OCI-LY7 (cell line): ENCODE measurements at regions not wholly inside any gene's neighbourhood (a gene's known extent, or its start where the extent isn't known, plus 50 kb on each side); places are given as distances from the start of the nearest gene placed in this dataset.

Experiments
- BruUV-seq: library from RNA; stranded (reverse); fragments of 400-500 nt; replicated peaks from 2 replicates; lab custom pipeline; 2021; lab: Mats Ljungman, UMichigan
- CTCF ChIA-PET: fragments of 300-600 bp; sonication (Branson Sonifier 250); formaldehyde crosslinking; loops from one replicate; lab custom pipeline; 2022; ENCODE audit warnings: antibody characterized with exemption; ENCODE audit not compliant: unreplicated experiment; lab: Charles Lee
- POLR2A ChIA-PET: fragments of 300-600 bp; sonication (Branson Sonifier 250); formaldehyde crosslinking; loops from one replicate; lab custom pipeline; 2022; ENCODE audit warnings: antibody characterized with exemption; lab: Charles Lee
- DNase-seq: peaks from one replicate; pipeline ENCODE4 v3.0.0-alpha.2; 2015; ENCODE audit warnings: low spot score
- H2AFZ ChIP-seq: fragments of 200-600 bp; sonication (generic), shearing (Covaris generic); 2 replicates; pipeline ENCODE4 v1.6.1; 2014; ENCODE audit warnings: mild to moderate bottlenecking, antibody characterized with exemption, low read length, moderate library complexity
- H3K27ac ChIP-seq: fragments of 200-600 bp; sonication (generic); 2 replicates; pipeline ENCODE4 v1.5.1; 2014; ENCODE audit warnings: mixed run types, low read depth, mild to moderate bottlenecking, moderate library complexity, low read length, inconsistent platforms; ENCODE audit not compliant: poor library complexity, severe bottlenecking
- H3K36me3 ChIP-seq: fragments of 200-600 bp; sonication (generic); 2 replicates; pipeline ENCODE4 v1.6.1; 2014; ENCODE audit warnings: mild to moderate bottlenecking, antibody characterized with exemption, low read length, moderate library complexity, mixed read lengths; ENCODE audit not compliant: insufficient read depth
- H3K4me1 ChIP-seq: fragments of 200-600 bp; sonication (generic); 2 replicates; pipeline ENCODE4 v1.5.1; 2014; ENCODE audit warnings: mild to moderate bottlenecking, low read length; ENCODE audit not compliant: insufficient read depth, poor library complexity, severe bottlenecking
- H3K4me2 ChIP-seq: fragments of 200-600 bp; sonication (generic); 2 replicates; pipeline ENCODE4 v1.6.1; 2014; ENCODE audit warnings: mild to moderate bottlenecking, low read length
- H3K4me3 ChIP-seq: fragments of 200-600 bp; sonication (generic); 2 replicates; pipeline ENCODE4 v1.5.1; 2014; ENCODE audit warnings: mild to moderate bottlenecking, low read depth, low read length; ENCODE audit not compliant: poor library complexity, severe bottlenecking
- H3K79me2 ChIP-seq: fragments of 200-600 bp; sonication (generic); 2 replicates; pipeline ENCODE4 v1.6.1; 2016; ENCODE audit warnings: low read depth, mild to moderate bottlenecking, low read length, moderate library complexity, mixed read lengths; ENCODE audit not compliant: insufficient read depth
- H3K9me2 ChIP-seq: fragments of 200-600 bp; sonication (generic); 2 replicates; pipeline ENCODE4 v1.6.1; 2016; ENCODE audit warnings: mild to moderate bottlenecking, low read length, mixed read lengths; ENCODE audit not compliant: insufficient read depth
- H3K9me3 ChIP-seq: fragments of 200-600 bp; sonication (generic); 2 replicates; pipeline ENCODE4 v1.6.1; 2014; ENCODE audit warnings: mild to moderate bottlenecking, mixed run types, low read length, mixed read lengths
- H4K20me1 ChIP-seq: fragments of 200-600 bp; sonication (generic); 2 replicates; pipeline ENCODE4 v1.6.1; 2014; ENCODE audit warnings: mild to moderate bottlenecking, antibody characterized with exemption, low read length, moderate library complexity, mixed read lengths; ENCODE audit not compliant: insufficient read depth
- EZH2phosphoT487 ChIP-seq: fragments of 200-600 bp; sonication (generic); IDR thresholded peaks from 2 replicates; pipeline ENCODE4 v1.6.1; 2018; ENCODE audit warnings: low read depth, borderline replicate concordance, mild to moderate bottlenecking, mixed run types, antibody characterized with exemption, low read length, moderate library complexity, mixed read lengths
- intact Hi-C: fragments of 100-400 bp; cut with micrococcal nuclease; formaldehyde crosslinking; loops from one replicate; pipeline ENCODE4 v1.10.0; 2022; ENCODE audit not compliant: unreplicated experiment
- TF ChIP-seq, protein P1 (sequence below): fragments of 200-600 bp; sonication (generic); conservative IDR thresholded peaks from 2 replicates; pipeline ENCODE4 v1.5.1; 2014; ENCODE audit warnings: mild to moderate bottlenecking, antibody characterized with exemption, low read length, moderate library complexity, mixed read lengths

DNA sequence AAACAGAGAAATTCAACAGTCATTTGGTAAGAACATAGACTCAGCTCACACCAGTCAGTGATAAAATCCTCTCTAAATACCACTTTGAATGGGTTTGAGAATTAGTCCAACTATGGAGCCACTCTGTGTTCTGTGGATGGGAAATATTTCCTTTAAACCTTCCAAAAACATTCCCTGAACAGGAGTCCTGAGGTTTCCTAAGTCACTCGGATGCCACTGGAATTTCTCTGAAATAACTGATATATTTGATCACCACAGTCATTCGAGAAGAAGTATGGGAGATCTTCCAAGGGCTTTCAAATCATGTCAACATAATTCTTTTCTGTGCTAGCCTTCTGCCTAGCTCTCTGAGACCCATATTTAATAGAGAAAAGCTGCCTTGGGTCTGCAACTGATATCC is 958.6 kb downstream of the STIM2 start:
- TF ChIP-seq EZH2phosphoT487, result no peak
- TF ChIP-seq, protein P1, sequence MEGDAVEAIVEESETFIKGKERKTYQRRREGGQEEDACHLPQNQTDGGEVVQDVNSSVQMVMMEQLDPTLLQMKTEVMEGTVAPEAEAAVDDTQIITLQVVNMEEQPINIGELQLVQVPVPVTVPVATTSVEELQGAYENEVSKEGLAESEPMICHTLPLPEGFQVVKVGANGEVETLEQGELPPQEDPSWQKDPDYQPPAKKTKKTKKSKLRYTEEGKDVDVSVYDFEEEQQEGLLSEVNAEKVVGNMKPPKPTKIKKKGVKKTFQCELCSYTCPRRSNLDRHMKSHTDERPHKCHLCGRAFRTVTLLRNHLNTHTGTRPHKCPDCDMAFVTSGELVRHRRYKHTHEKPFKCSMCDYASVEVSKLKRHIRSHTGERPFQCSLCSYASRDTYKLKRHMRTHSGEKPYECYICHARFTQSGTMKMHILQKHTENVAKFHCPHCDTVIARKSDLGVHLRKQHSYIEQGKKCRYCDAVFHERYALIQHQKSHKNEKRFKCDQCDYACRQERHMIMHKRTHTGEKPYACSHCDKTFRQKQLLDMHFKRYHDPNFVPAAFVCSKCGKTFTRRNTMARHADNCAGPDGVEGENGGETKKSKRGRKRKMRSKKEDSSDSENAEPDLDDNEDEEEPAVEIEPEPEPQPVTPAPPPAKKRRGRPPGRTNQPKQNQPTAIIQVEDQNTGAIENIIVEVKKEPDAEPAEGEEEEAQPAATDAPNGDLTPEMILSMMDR, result no peak
- Histone ChIP-seq H3K4me3 (no peak overlapping the region), H4K20me1 (no peaks in the 10 kb centered on the region), H2AFZ (no peak overlapping the region), H3K4me2 (no peak overlapping the region), H3K27ac (no peak overlapping the region), H3K9me3 (no peaks in the 10 kb centered on the region), H3K79me2 (no peaks in the 10 kb centered on the region), H3K4me1 (no peaks in the 10 kb centered on the region), H3K9me2 (no peaks in the 10 kb centered on the region), H3K36me3 (no peaks in the 10 kb centered on the region)
- no peak for DNase-seq
- intact Hi-C loops, result no loop called here
- POLR2A ChIA-PET, result interaction anchor here (0.8 kb wide), 1 partner anchor 33 kb away, joined by 3 read pairs; no protein-coding TSS in a partner anchor
- no TSS peak for BruUV-seq
- CTCF ChIA-PET, result no interaction called here

DNA sequence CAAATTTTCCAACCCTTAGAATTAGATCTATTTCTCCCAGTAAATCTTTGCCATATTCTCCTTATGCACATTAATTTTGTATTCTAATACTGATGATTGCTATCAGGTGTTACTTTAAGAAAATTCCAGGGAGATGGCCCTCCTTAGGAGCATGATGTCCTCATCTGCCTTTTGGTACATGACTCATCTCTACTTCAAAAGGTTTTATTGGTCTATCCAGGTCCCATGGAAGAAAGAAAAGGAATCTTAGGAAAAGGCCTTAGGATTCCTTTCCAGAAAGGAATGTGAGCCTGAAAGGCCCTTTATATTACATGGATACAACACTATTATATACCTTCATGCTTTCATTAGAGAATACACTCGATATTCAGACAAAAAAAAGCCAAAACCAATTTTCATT is 968.2 kb downstream of the STIM2 start:
- H3K36me3 ChIP-seq, result no peaks in the 10 kb centered on the region
- H3K4me1 ChIP-seq, result no peaks in the 10 kb centered on the region
- intact Hi-C loops, result no loop called here
- no peaks in the 10 kb centered on the region for H3K9me3 ChIP-seq
- BruUV-seq, result no TSS peak
- no peak for DNase-seq
- H3K4me3 ChIP-seq, result no peak overlapping the region
- ChIA-PET CTCF (no interaction called here), POLR2A (no interaction called here)
- no peak overlapping the region for H3K4me2 ChIP-seq
- H2AFZ ChIP-seq, result no peak overlapping the region
- no peaks in the 10 kb centered on the region for H3K9me2 ChIP-seq
- H4K20me1 ChIP-seq, result no peaks in the 10 kb centered on the region
- H3K27ac ChIP-seq, result no peak overlapping the region
- TF ChIP-seq, protein P1, result no peak
- no peak for TF ChIP-seq EZH2phosphoT487
- no peaks in the 10 kb centered on the region for H3K79me2 ChIP-seq

DNA sequence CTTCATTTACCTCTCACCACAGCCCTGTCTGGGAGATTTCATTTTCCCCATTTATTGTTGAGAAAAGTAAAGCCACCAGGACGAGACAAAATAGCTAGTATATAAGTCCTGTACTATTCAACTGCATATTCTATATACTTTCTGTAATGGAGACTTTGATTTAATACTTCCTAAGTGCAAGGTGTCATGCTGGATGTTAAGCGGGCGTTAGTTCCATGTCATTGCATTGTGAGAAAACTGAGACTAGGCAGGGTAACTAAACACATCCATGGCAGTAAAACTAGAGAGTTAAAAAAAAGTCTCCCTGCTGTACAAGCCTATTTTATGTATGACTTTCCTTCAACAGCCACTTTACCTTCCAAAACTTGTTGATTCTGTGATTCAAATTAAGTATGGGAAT is 969.6 kb downstream of the STIM2 start:
- Histone ChIP-seq H3K4me3 (no peak overlapping the region), H3K36me3 (no peaks in the 10 kb centered on the region), H3K79me2 (no peaks in the 10 kb centered on the region), H3K4me2 (no peak overlapping the region), H2AFZ (no peak overlapping the region), H4K20me1 (no peaks in the 10 kb centered on the region), H3K4me1 (no peaks in the 10 kb centered on the region), H3K27ac (no peak overlapping the region), H3K9me3 (no peaks in the 10 kb centered on the region), H3K9me2 (no peaks in the 10 kb centered on the region)
- no TSS peak for BruUV-seq
- DNase-seq, result no peak
- intact Hi-C loops, result no loop called here
- TF ChIP-seq, protein P1, result no peak
- TF ChIP-seq EZH2phosphoT487, result no peak
- ChIA-PET CTCF (no interaction called here), POLR2A (no interaction called here)
